Nephron progenitor cell (in vitro differentiated cells): ENCODE measurements at regions not wholly inside any gene's neighbourhood (a gene's known extent, or its start where the extent isn't known, plus 50 kb on each side); places are given as distances from the start of the nearest gene placed in this dataset.

Experiments used
- DNase-seq: peaks from one replicate; pipeline ENCODE4 v3.0.0; 2021
- H3K27ac Mint-ChIP-seq: 2 replicates; pipeline ENCODE4 v1.8.0; 2021; ENCODE audit warnings: mild to moderate bottlenecking, moderate library complexity, mixed read lengths
- H3K27me3 Mint-ChIP-seq: 2 replicates; pipeline ENCODE4 v1.8.0; 2021; ENCODE audit warnings: mild to moderate bottlenecking, low read depth, mixed read lengths; ENCODE audit not compliant: poor library complexity
- H3K36me3 Mint-ChIP-seq: 2 replicates; pipeline ENCODE4 v1.8.0; 2021; ENCODE audit warnings: low read depth, mixed read lengths
- H3K4me1 Mint-ChIP-seq: 2 replicates; pipeline ENCODE4 v1.8.0; 2021; ENCODE audit warnings: mixed read lengths
- H3K4me3 Mint-ChIP-seq: 2 replicates; pipeline ENCODE4 v1.8.0; 2021; ENCODE audit warnings: mild to moderate bottlenecking, moderate library complexity, mixed read lengths
- H3K9me3 Mint-ChIP-seq: 2 replicates; pipeline ENCODE4 v1.8.0; 2021; ENCODE audit warnings: mild to moderate bottlenecking, moderate library complexity, mixed read lengths
- TF ChIP-seq, protein P1 (sequence below): fragments of 200-600 bp; sonication (generic); IDR thresholded peaks from 2 replicates; pipeline ENCODE4 v1.5.0; 2021; ENCODE audit warnings: antibody characterized with exemption

DNA sequence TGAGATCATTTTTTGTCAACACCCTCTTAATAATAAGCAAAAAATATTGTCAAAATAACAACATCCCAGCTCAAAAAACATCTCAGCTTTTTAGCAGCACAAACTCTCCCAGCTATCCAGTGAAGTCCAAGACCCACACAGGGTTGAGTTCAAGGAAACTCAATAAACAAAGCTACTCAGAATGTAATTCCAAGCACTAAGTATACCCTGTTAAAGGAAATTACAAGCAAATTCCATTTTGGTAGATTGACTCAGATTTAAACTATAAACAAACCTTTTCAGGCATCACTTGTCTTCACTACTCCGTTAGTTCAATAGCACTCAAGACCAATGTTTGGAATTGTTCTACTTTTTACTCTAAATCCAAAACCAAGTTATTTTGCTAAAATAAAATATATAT, 506.0 kb upstream of the INTU start:
- TF ChIP-seq, protein P1, sequence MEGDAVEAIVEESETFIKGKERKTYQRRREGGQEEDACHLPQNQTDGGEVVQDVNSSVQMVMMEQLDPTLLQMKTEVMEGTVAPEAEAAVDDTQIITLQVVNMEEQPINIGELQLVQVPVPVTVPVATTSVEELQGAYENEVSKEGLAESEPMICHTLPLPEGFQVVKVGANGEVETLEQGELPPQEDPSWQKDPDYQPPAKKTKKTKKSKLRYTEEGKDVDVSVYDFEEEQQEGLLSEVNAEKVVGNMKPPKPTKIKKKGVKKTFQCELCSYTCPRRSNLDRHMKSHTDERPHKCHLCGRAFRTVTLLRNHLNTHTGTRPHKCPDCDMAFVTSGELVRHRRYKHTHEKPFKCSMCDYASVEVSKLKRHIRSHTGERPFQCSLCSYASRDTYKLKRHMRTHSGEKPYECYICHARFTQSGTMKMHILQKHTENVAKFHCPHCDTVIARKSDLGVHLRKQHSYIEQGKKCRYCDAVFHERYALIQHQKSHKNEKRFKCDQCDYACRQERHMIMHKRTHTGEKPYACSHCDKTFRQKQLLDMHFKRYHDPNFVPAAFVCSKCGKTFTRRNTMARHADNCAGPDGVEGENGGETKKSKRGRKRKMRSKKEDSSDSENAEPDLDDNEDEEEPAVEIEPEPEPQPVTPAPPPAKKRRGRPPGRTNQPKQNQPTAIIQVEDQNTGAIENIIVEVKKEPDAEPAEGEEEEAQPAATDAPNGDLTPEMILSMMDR = no peak
- H3K4me1 Mint-ChIP-seq = no peaks in the 10 kb centered on the region
- no peak for DNase-seq
- H3K36me3 Mint-ChIP-seq = no peaks in the 10 kb centered on the region
- H3K27me3 Mint-ChIP-seq = no peaks in the 10 kb centered on the region
- no peak overlapping the region for H3K27ac Mint-ChIP-seq
- H3K9me3 Mint-ChIP-seq = peaks cover 4% of the 10 kb centered on the region
- no peak overlapping the region for H3K4me3 Mint-ChIP-seq

DNA sequence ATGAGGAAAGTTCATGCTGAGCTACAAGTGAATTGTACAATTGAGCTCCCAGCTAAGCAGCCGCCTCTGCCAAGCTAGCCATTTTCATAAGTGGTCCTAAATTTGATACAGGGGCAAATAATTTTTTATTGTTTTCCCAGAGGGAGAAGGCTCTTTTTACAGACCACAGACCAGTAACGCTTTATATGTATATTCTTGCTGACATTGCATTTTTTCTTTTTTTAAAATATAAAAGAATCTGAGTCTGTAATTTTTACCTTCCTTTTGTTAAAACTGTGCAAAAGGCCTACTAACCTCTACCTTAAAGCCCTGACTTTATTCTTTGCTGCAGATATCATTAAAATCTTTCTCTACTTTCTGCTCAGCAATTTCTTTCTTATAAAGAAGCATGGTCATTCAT, 501.2 kb upstream of the INTU start:
- H3K4me3 Mint-ChIP-seq = no peak overlapping the region
- DNase-seq = no peak
- no peaks in the 10 kb centered on the region for H3K9me3 Mint-ChIP-seq
- no peak overlapping the region for H3K27ac Mint-ChIP-seq
- H3K36me3 Mint-ChIP-seq = no peaks in the 10 kb centered on the region
- TF ChIP-seq, protein P1 = no peak
- no peaks in the 10 kb centered on the region for H3K27me3 Mint-ChIP-seq
- no peaks in the 10 kb centered on the region for H3K4me1 Mint-ChIP-seq

DNA sequence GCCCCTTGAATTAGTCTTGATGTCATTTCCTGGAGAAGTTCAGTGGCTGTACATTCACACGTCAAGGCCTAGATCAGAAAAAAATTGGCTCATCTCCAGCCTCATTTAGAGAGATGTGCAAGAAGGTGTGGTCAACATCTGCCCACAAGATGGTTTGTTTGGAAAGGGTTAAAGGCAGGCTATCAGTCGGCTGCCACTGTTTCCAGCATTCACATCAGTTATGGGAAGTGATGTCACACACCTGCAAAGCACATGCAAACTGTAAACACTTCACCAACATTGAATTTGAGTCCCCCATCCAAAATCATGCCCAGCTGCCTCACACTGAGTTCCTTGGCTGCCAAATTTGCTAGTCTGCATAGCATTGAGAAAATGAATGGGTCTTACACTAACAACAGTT, 498.3 kb upstream of the INTU start:
- H3K9me3 Mint-ChIP-seq = no peaks in the 10 kb centered on the region
- TF ChIP-seq, protein P1 = no peak
- no peaks in the 10 kb centered on the region for H3K36me3 Mint-ChIP-seq
- H3K27ac Mint-ChIP-seq = no peak overlapping the region
- no peaks in the 10 kb centered on the region for H3K4me1 Mint-ChIP-seq
- no peaks in the 10 kb centered on the region for H3K27me3 Mint-ChIP-seq
- H3K4me3 Mint-ChIP-seq = no peak overlapping the region
- no peak for DNase-seq

DNA sequence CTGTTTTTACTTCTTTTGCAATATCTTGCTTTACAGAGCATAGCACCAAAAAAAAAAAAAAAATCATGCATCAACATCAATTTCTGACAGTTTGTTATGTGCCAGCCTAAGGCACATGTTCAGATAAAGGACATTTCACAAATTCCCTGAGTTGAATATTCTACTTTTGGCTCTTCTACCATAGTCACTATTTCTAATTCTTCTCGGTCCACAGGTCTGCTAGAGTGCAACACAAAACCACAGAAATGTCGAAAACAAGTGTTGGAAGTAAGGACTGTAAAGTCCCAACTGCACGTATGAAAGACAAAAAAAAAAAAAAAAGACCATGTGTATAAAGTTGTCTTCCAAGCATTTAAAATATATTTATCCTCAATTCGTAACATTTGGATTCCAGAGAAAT, 494.2 kb upstream of the INTU start:
- Mint-ChIP-seq H3K4me1 (peaks cover 5% of the 10 kb centered on the region), H3K36me3 (no peaks in the 10 kb centered on the region), H3K9me3 (no peaks in the 10 kb centered on the region), H3K4me3 (no peak overlapping the region), H3K27ac (no peak overlapping the region), H3K27me3 (no peaks in the 10 kb centered on the region)
- TF ChIP-seq, protein P1 = no peak
- DNase-seq = no peak

DNA sequence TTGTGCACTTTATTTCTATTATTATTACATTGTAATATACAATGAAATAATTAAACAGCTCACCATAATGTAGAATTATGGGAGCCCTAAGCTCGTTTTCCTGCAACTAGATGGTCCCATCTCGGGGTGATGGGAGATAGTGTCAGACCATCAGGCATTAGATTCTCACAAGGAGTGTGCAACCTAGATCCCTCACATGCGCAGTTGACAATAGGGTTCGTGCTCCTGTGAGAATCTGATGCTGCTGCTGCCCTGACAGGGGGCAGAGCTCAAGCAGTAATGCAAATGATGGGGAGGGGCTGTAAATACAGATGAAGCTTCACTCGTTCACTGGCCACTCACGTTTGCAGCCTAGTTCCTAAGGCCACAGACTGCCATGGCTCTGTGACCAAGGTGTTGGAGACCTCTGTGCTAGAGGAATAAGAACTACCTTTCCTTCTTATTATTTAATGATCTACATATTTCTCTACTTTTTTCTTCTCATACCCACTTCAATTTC, 492.9 kb upstream of the INTU start:
- TF ChIP-seq, protein P1 = no peak
- H3K36me3 Mint-ChIP-seq = no peaks in the 10 kb centered on the region
- no peak overlapping the region for H3K27ac Mint-ChIP-seq
- H3K4me3 Mint-ChIP-seq = no peak overlapping the region
- DNase-seq = no peak
- peaks cover 5% of the 10 kb centered on the region for H3K4me1 Mint-ChIP-seq
- no peaks in the 10 kb centered on the region for H3K9me3 Mint-ChIP-seq
- no peaks in the 10 kb centered on the region for H3K27me3 Mint-ChIP-seq

DNA sequence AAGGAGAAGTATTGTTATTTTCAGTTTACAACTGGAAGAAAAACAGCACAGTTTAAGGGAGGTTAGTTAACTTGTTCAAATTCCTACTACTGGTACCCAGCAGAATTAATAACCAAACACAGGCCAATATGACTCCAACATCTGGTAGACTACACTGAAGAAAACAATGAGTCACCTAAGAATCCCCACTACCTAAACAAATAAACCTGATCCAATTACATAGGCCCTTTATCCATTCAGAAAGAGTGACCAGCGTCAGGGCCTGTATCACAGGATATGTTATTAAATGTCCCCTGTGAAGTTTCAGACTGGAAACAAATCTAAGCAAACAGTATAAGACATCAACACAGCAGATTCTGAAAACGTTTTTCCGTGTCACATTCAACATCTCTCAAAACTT, 492.5 kb upstream of the INTU start:
- DNase-seq = no peak
- no peak overlapping the region for H3K4me3 Mint-ChIP-seq
- TF ChIP-seq, protein P1 = no peak
- no peak overlapping the region for H3K27ac Mint-ChIP-seq
- H3K9me3 Mint-ChIP-seq = no peaks in the 10 kb centered on the region
- no peaks in the 10 kb centered on the region for H3K36me3 Mint-ChIP-seq
- H3K27me3 Mint-ChIP-seq = no peaks in the 10 kb centered on the region
- peaks cover 5% of the 10 kb centered on the region for H3K4me1 Mint-ChIP-seq
